Right lobe of liver (tissue), 6 donors: ENCODE measurements at regions not wholly inside any gene's neighbourhood (a gene's known extent, or its start where the extent isn't known, plus 50 kb on each side); places are given as distances from the start of the nearest gene placed in this dataset.

ENCODE experiments used
- ATAC-seq, 4 donors: fragments of 200-7000 bp; cut with Tn5 transposase; one replicate each; pipeline ENCODE4 v1.9.1; 2020; ENCODE audit warnings: mild to moderate bottlenecking in 4 of 4, moderate library complexity in 4 of 4
- DNase-seq, 3 donors: peaks; one replicate each; pipeline ENCODE4 v3.0.0-alpha.2; 2020
- H3K27ac ChIP-seq, 3 donors: fragments of 200-600 bp; one replicate each; pipeline ENCODE4 v1.8.0; 2022
- H3K27me3 ChIP-seq, 2 donors: fragments of 200-600 bp; one replicate each; pipeline ENCODE4 v1.8.0; 2022
- H3K36me3 ChIP-seq, 4 donors: fragments of 200-600 bp; sonication (generic) in 1 of 4; one replicate each; pipeline versions ENCODE4 v1.5.1 to v1.8.0; 2017 to 2022; ENCODE audit warnings: control low read depth in 1 of 4
- H3K4me1 ChIP-seq, 4 donors: fragments of 200-600 bp; sonication (generic) in 1 of 4; one replicate each; pipeline versions ENCODE4 v1.5.1 to v1.8.0; 2017 to 2022; ENCODE audit warnings: control low read depth in 1 of 4
- H3K4me3 ChIP-seq, 3 donors: fragments of 200-600 bp; one replicate each; pipeline ENCODE4 v1.8.0; 2022
- H3K9me3 ChIP-seq, 4 donors: fragments of 200-600 bp; sonication (generic) in 1 of 4; one replicate each; pipeline versions ENCODE4 v1.5.1 to v1.8.0; 2017 to 2022; ENCODE audit warnings: control low read depth in 1 of 4
- CTCF ChIP-seq, 4 donors: fragments of 200-600 bp in 3 of 4; fragments of 450-650 bp in 1 of 4; IDR thresholded peaks; one replicate each; pipeline versions ENCODE4 v1.5.1 to v1.8.0; 2016 to 2022; ENCODE audit warnings: antibody characterized with exemption in 4 of 4, mild to moderate bottlenecking in 2 of 4
- POLR2A ChIP-seq: fragments of 450-650 bp; IDR thresholded peaks from one replicate; pipeline ENCODE4 v1.6.1; 2017; ENCODE audit warnings: antibody characterized with exemption, mild to moderate bottlenecking
- WGBS: methylation state at CpG from one replicate; pipeline ENCODE4 v1.1.6; 2018; ENCODE audit warnings: low coverage, low lambda C conversion rate; ENCODE audit not compliant: insufficient coverage; ENCODE audit errors: missing lambda C conversion rate; 5-methylcytosine and 5-hydroxymethylcytosine counted together
- intact Hi-C, 2 donors: fragments of 100-400 bp; cut with DNase I; formaldehyde crosslinking; loops; one replicate each; pipeline versions ENCODE4 v1.11.2 to v1.14.1; 2022
- donor health status: DM: no; HTN: yes; CAD: no.
- donor health status: DM: no; HTN: no; CAD: no.
- donor health status: DM: no; HTN: no; CAD: no.
- donor health status: DM: no; HTN: yes; CAD: no.
- donor health status: DM: no; HTN: yes; CAD: no.

- Histone ChIP-seq H3K27ac (no peak overlapping the region), H3K4me3 (no peak overlapping the region), H3K4me1 (no peaks in the 10 kb centered on the region), H3K27me3 (no peaks in the 10 kb centered on the region), H3K9me3 (no peaks in the 10 kb centered on the region), H3K36me3 (no peaks in the 10 kb centered on the region)
- intact Hi-C loops = no loop called here
- DNase-seq (no peak), ATAC-seq (no peak)
- WGBS = 45% methylated on average over 2 of the region's 2 CpGs
- TF ChIP-seq CTCF (IDR thresholded peaks at IDR 0.05) = no peak
- TF ChIP-seq POLR2A = no peak
Measured at GRCh38 chr16:59164461-59164860, 430.3 kb upstream of the GOT2 start.

GRCh38 chr16:59163371-59164055, 429.4 kb upstream of the GOT2 start:
- Histone ChIP-seq H3K36me3 (no peaks in the 10 kb centered on the region), H3K4me1 (no peaks in the 10 kb centered on the region), H3K4me3 (no peak overlapping the region), H3K27ac (no peak overlapping the region), H3K9me3 (no peaks in the 10 kb centered on the region), H3K27me3 (no peaks in the 10 kb centered on the region)
- TF ChIP-seq CTCF (IDR thresholded peaks at IDR 0.05) (no peak), POLR2A (no peak)
- DNase-seq (no peak), ATAC-seq (no peak)
- 45% methylated on average over 3 of the region's 3 CpGs for WGBS
- intact Hi-C loops = no loop called here

GRCh38 chr16:59161679-59162078, 427.6 kb upstream of the GOT2 start:
- no peaks in the 10 kb centered on the region for H3K9me3 ChIP-seq
- no peaks in the 10 kb centered on the region for H3K27me3 ChIP-seq
- no peaks in the 10 kb centered on the region for H3K36me3 ChIP-seq
- DNase-seq (no peak), ATAC-seq (no peak)
- H3K4me1 ChIP-seq = no peaks in the 10 kb centered on the region
- intact Hi-C loops = no loop called here
- 52% methylated on average over 3 of the region's 3 CpGs for WGBS
- H3K4me3 ChIP-seq = no peak overlapping the region
- no peak for TF ChIP-seq POLR2A
- H3K27ac ChIP-seq = no peak overlapping the region

GRCh38 chr16:59154295-59154694, 420.2 kb upstream of the GOT2 start:
- ATAC-seq (no peak), DNase-seq (no peak)
- Histone ChIP-seq H3K27ac (no peak overlapping the region), H3K27me3 (no peaks in the 10 kb centered on the region), H3K4me3 (no peak overlapping the region), H3K9me3 (no peaks in the 10 kb centered on the region), H3K4me1 (no peaks in the 10 kb centered on the region), H3K36me3 (no peaks in the 10 kb centered on the region)
- 26% methylated on average over 1 of the region's 1 CpG for WGBS
- intact Hi-C loops = no loop called here
- no peak for TF ChIP-seq CTCF (IDR thresholded peaks at IDR 0.05)

GRCh38 chr16:59148769-59149155, 414.6 kb upstream of the GOT2 start:
- 61% methylated on average over 2 of the region's 2 CpGs for WGBS
- Histone ChIP-seq H3K4me3 (no peak overlapping the region), H3K27ac (no peak overlapping the region), H3K27me3 (no peaks in the 10 kb centered on the region), H3K36me3 (no peaks in the 10 kb centered on the region), H3K9me3 (no peaks in the 10 kb centered on the region), H3K4me1 (no peaks in the 10 kb centered on the region)
- DNase-seq (no peak), ATAC-seq (no peak)
- intact Hi-C loops = no loop called here
- TF ChIP-seq POLR2A = no peak
- TF ChIP-seq CTCF (IDR thresholded peaks at IDR 0.05) = no peak
